ENCODE measurements at regions not wholly inside any gene's neighbourhood (a gene's known extent, or its start where the extent isn't known, plus 50 kb on each side); places are given as distances from the start of the nearest gene placed in this dataset.

GRCh38 chr6:104413767-104414166 is 446.0 kb downstream of the HACE1 start:
- Histone ChIP-seq H3K9me1 (replicated peaks; ENCODE audit: control insufficient read depth, extremely low read depth, insufficient read depth, low read length) (no peaks in the 10 kb centered on the region), H3K36me3 (ENCODE audit: control insufficient read depth in 2 of 2, extremely low read depth in 1 of 2, insufficient read depth in 2 of 2, low read length in 2 of 2) (no peaks in the 10 kb centered on the region), H3K9ac (replicated peaks; ENCODE audit: extremely low read depth, insufficient read depth, low read length) (no peak overlapping the region), H3K27ac (ENCODE audit: insufficient read depth, low read depth, low read length) (no peak overlapping the region), H3K4me3 (replicated peaks in 1 of 3; ENCODE audit: insufficient read depth in 1 of 3, low read depth in 1 of 3, low read length in 3 of 3) (no peak overlapping the region), H3K27me3 (ENCODE audit: control insufficient read depth in 2 of 2, insufficient read depth in 2 of 2, low read length in 2 of 2) (no peaks in the 10 kb centered on the region), H3K4me1 (ENCODE audit: control insufficient read depth, extremely low read depth, insufficient read depth, low read length) (no peaks in the 10 kb centered on the region), H2AFZ (ENCODE audit: low read depth, low read length) (no peak overlapping the region), H3K9me3 (replicated peaks; ENCODE audit: control insufficient read depth, insufficient read depth, low read length) (no peaks in the 10 kb centered on the region), H4K20me1 (replicated peaks; ENCODE audit: control insufficient read depth, extremely low read depth, insufficient read depth, low read length) (no peaks in the 10 kb centered on the region), H3K4me2 (ENCODE audit: insufficient read depth, low read length) (no peak overlapping the region), H3K79me2 (ENCODE audit: control insufficient read depth, insufficient read depth, low read length) (no peaks in the 10 kb centered on the region)
- intact Hi-C loops (cut with micrococcal nuclease) (no loop called here), dilution Hi-C loops (cut with MboI; ENCODE audit: extremely low pct_ligation_motif_present, low sequenced_read_pairs) (no loop called here)
- no peak for DNase-seq (ENCODE audit: low read depth, low spot score)
- TF ChIP-seq POLR2A (IDR thresholded peaks at IDR 0.05; ENCODE audit: low read depth, low read length) (no peak), JUN (IDR thresholded peaks at IDR 0.05; ENCODE audit: borderline replicate concordance, insufficient read depth, insufficient read length, low read depth) (no peak), POLR2AphosphoS5 (IDR thresholded peaks at IDR 0.05; ENCODE audit: insufficient read depth, low read depth, low read length) (no peak), CTCF (IDR thresholded peaks at IDR 0.05; ENCODE audit: extremely low read depth in 1 of 2, insufficient read depth in 1 of 2, low read depth in 1 of 2, low read length in 2 of 2) (no peak), FOS (IDR thresholded peaks at IDR 0.05; ENCODE audit: borderline replicate concordance, insufficient read depth, low read length) (no peak), MYC (IDR thresholded peaks at IDR 0.05; ENCODE audit: low read depth, low read length) (no peak), EZH2 (IDR thresholded peaks at IDR 0.05; ENCODE audit: borderline replicate concordance, low read depth, low read length, severe bottlenecking) (no peak), GATA2 (IDR thresholded peaks at IDR 0.05; ENCODE audit: insufficient read depth, insufficient read length, low read depth, low read length) (no peak), MAX (IDR thresholded peaks at IDR 0.05; ENCODE audit: insufficient read depth, insufficient read length) (no peak)
- ChIA-PET POLR2A (no interaction called here), CTCF (no interaction called here)
- no peak for FAIRE-seq
- no TSS peak for BruUV-seq (replicated peaks)

All from endothelial cell of umbilical vein (primary cell).